ENCODE measurements at regions not wholly inside any gene's neighbourhood (a gene's known extent, or its start where the extent isn't known, plus 50 kb on each side); places are given as distances from the start of the nearest gene placed in this dataset.

DNA sequence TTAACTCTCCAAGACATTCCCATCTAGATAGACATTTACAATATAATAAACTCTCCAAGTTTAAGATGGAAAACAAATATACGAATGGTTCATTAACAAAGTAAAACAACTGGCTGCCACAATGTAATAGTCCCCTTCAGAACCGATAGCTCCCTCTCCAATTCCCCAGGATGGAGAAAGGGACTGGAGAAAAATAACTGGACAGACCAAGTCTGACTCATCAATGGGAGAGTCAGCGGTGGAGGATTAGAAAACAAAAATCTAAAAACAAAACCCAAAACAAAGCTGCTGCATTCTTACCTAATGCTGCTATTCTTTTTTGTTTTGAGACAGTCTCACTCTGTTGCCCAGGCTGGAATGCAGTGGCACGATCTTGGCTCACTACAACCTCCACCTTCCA is 468.1 kb downstream of the SHQ1 start:
- Histone ChIP-seq H3K36me3 (replicated peaks; ENCODE audit: insufficient read depth, low read length) (no peaks in the 10 kb centered on the region), H3K27ac (ENCODE audit: low read length) (no peak overlapping the region), H3K79me2 (ENCODE audit: low read length) (peaks cover 58% of the 10 kb centered on the region), H2AFZ (ENCODE audit: low read length) (no peak overlapping the region), H3K27me3 (replicated peaks; ENCODE audit: insufficient read depth, low read length) (no peaks in the 10 kb centered on the region), H4K20me1 (ENCODE audit: insufficient read depth, low read length) (peaks cover 15% of the 10 kb centered on the region; the same call in 1 of the 2 replicates), H3F3A (ENCODE audit: insufficient read depth, low read length) (no peaks in the 10 kb centered on the region), H3K4me3 (ENCODE audit: low read length) (no peak overlapping the region), H3K9me3 (replicated peaks; ENCODE audit: insufficient read depth, low read length) (no peaks in the 10 kb centered on the region), H3K9me2 (replicated peaks; ENCODE audit: insufficient read depth, low read length) (no peaks in the 10 kb centered on the region), H3K4me2 (ENCODE audit: low read depth, low read length) (no peak overlapping the region), H3K9ac (ENCODE audit: low read length) (no peak overlapping the region), H3K4me1 (ENCODE audit: low read length) (peaks cover 6% of the 10 kb centered on the region; the same call in 1 of the 2 replicates)
- DNase-seq: no peak
- TF ChIP-seq EZH2phosphoT487 (IDR thresholded peaks at IDR 0.05; ENCODE audit: low read length) (no peak), CTCF (IDR thresholded peaks at IDR 0.05; ENCODE audit: low read length) (no peak), EZH2 (optimal IDR thresholded peaks at IDR 0.05; ENCODE audit: low read depth, low read length) (no peak)

DNA sequence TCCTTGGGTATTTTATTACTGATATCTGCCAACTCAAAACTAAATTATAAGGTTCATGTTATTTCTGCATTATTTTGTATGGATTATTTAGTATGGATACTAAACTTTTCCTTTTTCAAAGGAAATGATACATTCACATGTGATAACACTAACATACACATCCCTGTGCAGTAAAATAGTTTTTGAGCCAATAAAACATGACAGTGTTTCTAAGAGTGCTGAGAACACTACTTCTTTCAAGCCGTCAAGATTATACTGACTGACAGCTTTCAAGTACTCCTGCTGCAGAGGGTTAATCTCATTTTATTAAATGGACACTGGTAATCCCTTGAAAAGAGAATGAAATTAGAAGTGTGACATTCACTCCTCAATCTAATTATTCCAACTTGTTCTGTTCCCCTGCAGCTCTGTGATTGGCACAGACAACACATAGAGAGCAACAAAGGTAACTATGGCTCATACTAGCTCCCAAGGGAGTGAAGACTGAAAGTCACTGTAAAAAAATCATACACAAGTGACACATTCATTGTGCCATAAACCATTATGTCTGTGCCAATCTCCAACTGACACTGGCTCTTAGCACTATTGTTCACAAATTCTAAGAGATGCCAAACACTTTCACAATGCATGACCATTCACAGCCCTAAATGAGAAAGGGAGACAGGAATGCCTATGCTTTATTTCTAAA is 468.6 kb downstream of the SHQ1 start:
- Histone ChIP-seq H3K36me3 (replicated peaks; ENCODE audit: insufficient read depth, low read length) (no peaks in the 10 kb centered on the region), H3K9me3 (replicated peaks; ENCODE audit: insufficient read depth, low read length) (no peaks in the 10 kb centered on the region), H3F3A (ENCODE audit: insufficient read depth, low read length) (no peaks in the 10 kb centered on the region), H3K9ac (ENCODE audit: low read length) (no peak overlapping the region), H3K79me2 (ENCODE audit: low read length) (peaks cover 54% of the 10 kb centered on the region), H4K20me1 (ENCODE audit: insufficient read depth, low read length) (peaks cover 15% of the 10 kb centered on the region; the same call in 1 of the 2 replicates), H3K4me3 (ENCODE audit: low read length) (no peak overlapping the region), H3K27me3 (replicated peaks; ENCODE audit: insufficient read depth, low read length) (no peaks in the 10 kb centered on the region), H3K9me2 (replicated peaks; ENCODE audit: insufficient read depth, low read length) (no peaks in the 10 kb centered on the region), H3K4me2 (ENCODE audit: low read depth, low read length) (no peak overlapping the region), H3K4me1 (ENCODE audit: low read length) (peaks cover 6% of the 10 kb centered on the region; the same call in 1 of the 2 replicates), H2AFZ (ENCODE audit: low read length) (no peak overlapping the region), H3K27ac (ENCODE audit: low read length) (no peak overlapping the region)
- TF ChIP-seq CTCF (IDR thresholded peaks at IDR 0.05; ENCODE audit: low read length) (no peak), EZH2phosphoT487 (IDR thresholded peaks at IDR 0.05; ENCODE audit: low read length) (no peak), EZH2 (optimal IDR thresholded peaks at IDR 0.05; ENCODE audit: low read depth, low read length) (no peak)
- DNase-seq: no peak

DNA sequence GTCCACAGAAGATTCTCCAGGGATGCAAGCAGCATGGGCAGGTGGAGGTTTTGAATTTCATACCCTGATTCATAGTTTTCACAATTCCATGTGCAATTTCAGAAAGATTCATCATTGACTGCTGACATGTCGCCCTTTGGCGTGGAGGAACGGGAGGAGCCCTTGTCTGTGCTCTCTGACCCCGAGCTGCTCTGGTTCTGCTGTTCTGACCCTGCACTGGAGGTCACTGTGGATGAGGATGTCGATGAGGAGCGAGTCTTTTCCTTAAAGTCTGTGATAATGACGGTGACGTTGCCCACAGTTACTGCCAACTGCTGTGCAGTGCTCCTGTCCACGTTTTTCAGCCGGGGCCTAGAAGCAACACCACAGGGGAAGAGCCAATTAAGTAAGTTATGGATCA is 470.0 kb downstream of the SHQ1 start:
- no peaks in the 10 kb centered on the region for H3K4me1 ChIP-seq (ENCODE audit: low read length)
- peaks cover 40% of the 10 kb centered on the region for H3K79me2 ChIP-seq (ENCODE audit: low read length)
- H3K9ac ChIP-seq (ENCODE audit: low read length): no peak overlapping the region

More for the DNA sequence above, 470.0 kb downstream of the SHQ1 start:
- Histone ChIP-seq H3K9me3 (replicated peaks; ENCODE audit: insufficient read depth, low read length) (no peaks in the 10 kb centered on the region), H3K4me3 (ENCODE audit: low read length) (no peak overlapping the region), H3K27me3 (replicated peaks; ENCODE audit: insufficient read depth, low read length) (no peaks in the 10 kb centered on the region), H3K4me2 (ENCODE audit: low read depth, low read length) (no peak overlapping the region), H3K9me2 (replicated peaks; ENCODE audit: insufficient read depth, low read length) (no peaks in the 10 kb centered on the region), H3F3A (ENCODE audit: insufficient read depth, low read length) (no peaks in the 10 kb centered on the region), H4K20me1 (ENCODE audit: insufficient read depth, low read length) (peaks cover 15% of the 10 kb centered on the region; the same call in 1 of the 2 replicates), H3K36me3 (replicated peaks; ENCODE audit: insufficient read depth, low read length) (no peaks in the 10 kb centered on the region), H3K27ac (ENCODE audit: low read length) (no peak overlapping the region), H2AFZ (ENCODE audit: low read length) (no peak overlapping the region)
- DNase-seq: no peak
- no peak for TF ChIP-seq CTCF (IDR thresholded peaks at IDR 0.05; ENCODE audit: low read length)
- TF ChIP-seq EZH2 (optimal IDR thresholded peaks at IDR 0.05; ENCODE audit: low read depth, low read length): no peak
- no peak for TF ChIP-seq EZH2phosphoT487 (IDR thresholded peaks at IDR 0.05; ENCODE audit: low read length)
